Endothelial cell (in vitro differentiated cells): ENCODE measurements at regions not wholly inside any gene's neighbourhood (a gene's known extent, or its start where the extent isn't known, plus 50 kb on each side); places are given as distances from the start of the nearest gene placed in this dataset.

Experiments
- DNase-seq: peaks from one replicate; pipeline ENCODE4 v3.0.0; 2021; ENCODE audit warnings: low spot score
- H3K27ac Mint-ChIP-seq: one replicate; pipeline ENCODE4 v1.8.0; 2021; ENCODE audit warnings: mixed read lengths, inconsistent platforms; ENCODE audit not compliant: unreplicated experiment
- H3K27me3 Mint-ChIP-seq: one replicate; pipeline ENCODE4 v1.8.0; 2021; ENCODE audit warnings: mild to moderate bottlenecking, moderate library complexity, mixed read lengths, inconsistent platforms; ENCODE audit not compliant: unreplicated experiment
- H3K36me3 Mint-ChIP-seq: one replicate; pipeline ENCODE4 v1.8.0; 2021; ENCODE audit warnings: mild to moderate bottlenecking, low read depth, mixed read lengths, inconsistent platforms; ENCODE audit not compliant: unreplicated experiment
- H3K4me1 Mint-ChIP-seq: one replicate; pipeline ENCODE4 v1.8.0; 2021; ENCODE audit warnings: mild to moderate bottlenecking, mixed read lengths, inconsistent platforms; ENCODE audit not compliant: unreplicated experiment
- H3K4me3 Mint-ChIP-seq: one replicate; pipeline ENCODE4 v1.8.0; 2021; ENCODE audit warnings: mild to moderate bottlenecking, mixed read lengths, inconsistent platforms; ENCODE audit not compliant: unreplicated experiment
- H3K9me3 Mint-ChIP-seq: one replicate; pipeline ENCODE4 v1.8.0; 2021; ENCODE audit warnings: mixed read lengths, inconsistent platforms; ENCODE audit not compliant: unreplicated experiment
- CTCF ChIP-seq: fragments of 200-600 bp; sonication (generic); IDR thresholded peaks from one replicate; pipeline ENCODE4 v1.5.0; 2021; ENCODE audit warnings: antibody characterized with exemption; ENCODE audit not compliant: unreplicated experiment

GRCh38 chr6:21885532-21886114 is 292.1 kb downstream of the SOX4 start:
- H3K4me3 Mint-ChIP-seq: no peak overlapping the region
- peaks cover 6% of the 10 kb centered on the region for H3K27me3 Mint-ChIP-seq
- H3K4me1 Mint-ChIP-seq: peaks cover 11% of the 10 kb centered on the region
- no peaks in the 10 kb centered on the region for H3K9me3 Mint-ChIP-seq
- H3K36me3 Mint-ChIP-seq: peaks cover 14% of the 10 kb centered on the region
- no peak for DNase-seq
- no peak for TF ChIP-seq CTCF
- no peak overlapping the region for H3K27ac Mint-ChIP-seq

DNA sequence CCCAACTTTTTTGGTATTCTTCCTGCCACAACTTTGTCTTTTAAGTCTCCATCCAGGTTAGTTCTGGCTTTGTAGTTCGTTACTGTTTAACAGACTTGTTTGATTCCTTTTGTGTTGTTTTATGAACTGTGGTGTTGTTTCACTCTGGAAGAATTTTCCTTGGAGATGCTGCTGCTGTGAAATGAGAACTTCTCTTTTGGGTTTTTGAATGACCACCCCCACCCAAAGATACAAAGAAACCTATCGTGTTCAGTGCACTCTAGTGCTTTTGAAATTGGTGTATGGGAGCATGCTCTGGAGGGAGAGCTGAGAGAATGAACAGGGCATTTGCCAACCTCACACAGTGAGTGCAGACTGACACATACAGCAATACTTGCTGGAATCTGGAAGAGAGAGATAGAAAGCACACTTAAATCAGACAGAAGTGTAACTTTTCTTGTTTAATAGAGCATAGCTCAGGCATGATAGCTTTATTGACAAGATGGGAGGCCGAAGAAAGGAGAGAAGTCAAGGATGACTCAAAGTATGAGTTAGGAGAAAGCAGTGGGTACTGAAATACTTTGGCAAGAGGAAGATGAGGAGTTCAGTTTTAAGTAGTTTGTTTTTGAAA is 293.1 kb downstream of the SOX4 start:
- no peaks in the 10 kb centered on the region for H3K9me3 Mint-ChIP-seq
- no peak for DNase-seq
- no peak overlapping the region for H3K4me3 Mint-ChIP-seq
- peaks cover 14% of the 10 kb centered on the region for H3K36me3 Mint-ChIP-seq
- H3K27ac Mint-ChIP-seq: no peak overlapping the region
- peaks cover 20% of the 10 kb centered on the region for H3K4me1 Mint-ChIP-seq
- TF ChIP-seq CTCF: no peak
- H3K27me3 Mint-ChIP-seq: peaks cover 6% of the 10 kb centered on the region

DNA sequence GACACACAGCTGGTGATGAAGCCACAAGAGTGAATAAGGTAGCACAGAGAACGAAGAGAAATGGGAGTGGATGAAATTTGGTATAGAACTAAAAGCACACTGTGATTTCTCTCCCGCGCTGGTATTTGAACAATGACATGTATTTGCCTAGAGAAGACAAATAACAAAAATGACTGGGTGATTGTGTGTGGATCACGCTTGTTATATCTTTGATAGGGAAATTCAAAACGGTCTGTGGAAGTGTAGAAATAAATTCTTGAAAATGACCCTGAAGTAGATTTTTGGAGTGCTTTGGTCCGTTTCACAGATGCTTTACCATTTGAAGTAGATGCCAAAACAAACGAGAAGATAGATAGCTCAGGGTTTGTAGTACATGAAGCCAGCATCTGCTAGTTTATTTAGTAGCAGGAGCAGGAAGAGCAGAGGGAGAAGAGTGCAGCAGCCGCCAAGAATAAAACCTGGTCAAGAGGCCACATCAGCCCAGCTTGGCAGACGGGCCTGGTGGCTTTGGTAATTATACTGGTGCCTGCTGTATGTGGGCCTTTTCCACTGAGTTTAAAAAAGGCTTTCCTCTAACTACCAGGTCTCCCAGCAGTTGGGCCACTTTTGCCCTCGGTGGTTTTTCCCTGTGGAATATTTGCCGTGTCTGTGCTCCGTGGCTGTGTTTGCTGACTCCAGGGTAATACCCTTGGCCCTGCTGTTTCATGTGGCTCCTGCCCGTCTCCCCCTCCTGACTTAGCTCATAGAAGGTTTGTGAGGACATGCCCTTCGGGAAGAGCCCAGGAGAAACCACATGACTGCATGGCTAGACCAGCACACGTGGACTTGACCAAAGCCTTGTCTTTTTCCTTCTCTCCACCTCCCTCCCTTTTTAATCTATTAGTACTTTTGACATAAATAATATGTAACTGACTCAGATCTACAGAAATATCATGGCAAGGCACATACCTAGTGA is 294.0 kb downstream of the SOX4 start:
- H3K27ac Mint-ChIP-seq: no peak overlapping the region
- H3K36me3 Mint-ChIP-seq: peaks cover 14% of the 10 kb centered on the region
- no peaks in the 10 kb centered on the region for H3K9me3 Mint-ChIP-seq
- H3K4me1 Mint-ChIP-seq: peaks cover 21% of the 10 kb centered on the region
- H3K4me3 Mint-ChIP-seq: no peak overlapping the region
- no peak for DNase-seq
- TF ChIP-seq CTCF: no peak
- H3K27me3 Mint-ChIP-seq: peaks cover 6% of the 10 kb centered on the region

- no peak for DNase-seq
- Mint-ChIP-seq H3K9me3 (no peaks in the 10 kb centered on the region), H3K27me3 (peaks cover 6% of the 10 kb centered on the region), H3K27ac (no peak overlapping the region), H3K36me3 (peaks cover 13% of the 10 kb centered on the region), H3K4me1 (peaks cover 16% of the 10 kb centered on the region), H3K4me3 (no peak overlapping the region)
- TF ChIP-seq CTCF: no peak
Observed at GRCh38 chr6:21891080-21891479, 297.5 kb downstream of the SOX4 start.

- Mint-ChIP-seq H3K36me3 (peaks cover 13% of the 10 kb centered on the region), H3K4me1 (peaks cover 16% of the 10 kb centered on the region), H3K4me3 (no peak overlapping the region), H3K27me3 (peaks cover 6% of the 10 kb centered on the region), H3K9me3 (no peaks in the 10 kb centered on the region), H3K27ac (no peak overlapping the region)
- no peak for DNase-seq
- TF ChIP-seq CTCF: no peak
Observed at GRCh38 chr6:21893793-21894192, 300.2 kb downstream of the SOX4 start.
